Spleen (tissue), 7 donors: ENCODE measurements at regions not wholly inside any gene's neighbourhood (a gene's known extent, or its start where the extent isn't known, plus 50 kb on each side); places are given as distances from the start of the nearest gene placed in this dataset.

ENCODE experiments used
- POLR2A ChIP-seq, 3 donors: fragments of 450-650 bp; IDR thresholded peaks; one replicate each; pipeline ENCODE4 v1.5.1; 2017; ENCODE audit warnings: antibody characterized with exemption in 3 of 3, mild to moderate bottlenecking in 1 of 3
- POLR2AphosphoS5 ChIP-seq, 3 donors: sonication (generic); formaldehyde crosslinking; IDR thresholded peaks; one replicate each; pipeline ENCODE4 v1.5.1; 2017; ENCODE audit warnings: antibody characterized with exemption in 3 of 3
- TF ChIP-seq, protein P1 (sequence below), 11 experiments: fragments of 200-600 bp in 7 of 11; fragments of 450-650 bp in 4 of 11; sonication (generic) in 4 of 11; IDR thresholded peaks in 8 of 11; conservative IDR thresholded peaks in 3 of 11; 1 replicate in 7 of 11; 2 replicates in 4 of 11; pipeline versions ENCODE4 v1.4.0 to v1.8.0; 2016 to 2021; ENCODE audit warnings: antibody characterized with exemption in 11 of 11, inconsistent platforms in 4 of 11, mild to moderate bottlenecking in 1 of 11
- donor health status: DM: no; HTN: no; CAD: no; lungs with moderate emphysema.
- donor health status: DM: no; HTN: no; CAD: no.
- donor health status: DM: no; HTN: no; CAD: no.

DNA sequence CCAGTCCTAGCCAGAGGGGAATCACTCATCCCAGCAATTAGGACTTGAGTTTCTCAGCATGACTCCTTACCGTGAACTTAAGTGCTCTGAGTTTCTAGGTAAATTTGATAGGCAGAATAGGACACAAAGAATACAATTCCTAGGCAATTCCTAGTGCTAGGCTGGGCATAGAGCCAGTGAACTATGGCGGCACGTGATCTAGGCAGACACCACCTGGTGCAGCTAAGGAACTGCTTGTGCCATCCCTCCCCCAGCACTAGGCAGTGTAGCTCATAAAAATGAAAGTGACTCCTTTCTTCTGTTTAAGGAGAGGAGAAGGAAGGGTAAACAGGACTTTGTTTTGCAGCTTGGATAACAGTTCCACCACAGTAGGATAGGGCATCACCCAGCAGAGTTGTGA, 736.3 kb upstream of the PCDH7 start:
- TF ChIP-seq POLR2A (IDR thresholded peaks at IDR 0.05) (no peak), POLR2AphosphoS5 (IDR thresholded peaks at IDR 0.05) (no peak)
- TF ChIP-seq, protein P1, sequence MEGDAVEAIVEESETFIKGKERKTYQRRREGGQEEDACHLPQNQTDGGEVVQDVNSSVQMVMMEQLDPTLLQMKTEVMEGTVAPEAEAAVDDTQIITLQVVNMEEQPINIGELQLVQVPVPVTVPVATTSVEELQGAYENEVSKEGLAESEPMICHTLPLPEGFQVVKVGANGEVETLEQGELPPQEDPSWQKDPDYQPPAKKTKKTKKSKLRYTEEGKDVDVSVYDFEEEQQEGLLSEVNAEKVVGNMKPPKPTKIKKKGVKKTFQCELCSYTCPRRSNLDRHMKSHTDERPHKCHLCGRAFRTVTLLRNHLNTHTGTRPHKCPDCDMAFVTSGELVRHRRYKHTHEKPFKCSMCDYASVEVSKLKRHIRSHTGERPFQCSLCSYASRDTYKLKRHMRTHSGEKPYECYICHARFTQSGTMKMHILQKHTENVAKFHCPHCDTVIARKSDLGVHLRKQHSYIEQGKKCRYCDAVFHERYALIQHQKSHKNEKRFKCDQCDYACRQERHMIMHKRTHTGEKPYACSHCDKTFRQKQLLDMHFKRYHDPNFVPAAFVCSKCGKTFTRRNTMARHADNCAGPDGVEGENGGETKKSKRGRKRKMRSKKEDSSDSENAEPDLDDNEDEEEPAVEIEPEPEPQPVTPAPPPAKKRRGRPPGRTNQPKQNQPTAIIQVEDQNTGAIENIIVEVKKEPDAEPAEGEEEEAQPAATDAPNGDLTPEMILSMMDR (IDR thresholded peaks at IDR 0.05 in 8 of 11, conservative IDR thresholded peaks at IDR 0.05 in 3 of 11): no peak
